Mesenchymal stem cell (in vitro differentiated cells and primary cell): ENCODE measurements at regions not wholly inside any gene's neighbourhood (a gene's known extent, or its start where the extent isn't known, plus 50 kb on each side); places are given as distances from the start of the nearest gene placed in this dataset.

Experiments used
- DNase-seq: peaks from one replicate; pipeline ENCODE4 v3.0.0-alpha.2; 2013
- H2AFZ ChIP-seq: one replicate; pipeline ENCODE4 v1.6.1; 2013; ENCODE audit warnings: low read depth, mild to moderate bottlenecking, control low read depth, inconsistent platforms, low read length, moderate library complexity
- H2AK5ac ChIP-seq: 2 replicates; pipeline ENCODE4 v1.6.1; 2013; ENCODE audit warnings: low read length, moderate library complexity, mild to moderate bottlenecking, inconsistent platforms; ENCODE audit not compliant: severe bottlenecking
- H2BK120ac ChIP-seq: one replicate; pipeline ENCODE4 v1.6.1; 2013; ENCODE audit warnings: low read depth, mild to moderate bottlenecking, inconsistent platforms, low read length, moderate library complexity
- H2BK12ac ChIP-seq, 2 experiments: one replicate each; pipeline ENCODE4 v1.6.1; 2013; ENCODE audit warnings: inconsistent platforms in 2 of 2, low read length in 2 of 2, mild to moderate bottlenecking in 2 of 2, moderate library complexity in 2 of 2, control low read depth in 1 of 2
- H2BK15ac ChIP-seq: one replicate; pipeline ENCODE4 v1.6.1; 2013; ENCODE audit warnings: mild to moderate bottlenecking, low read depth, inconsistent platforms; ENCODE audit not compliant: poor library complexity, severe bottlenecking
- H2BK5ac ChIP-seq: 2 replicates; pipeline ENCODE4 v1.6.1; 2013; ENCODE audit warnings: low read depth, mild to moderate bottlenecking, low read length, control low read depth, inconsistent platforms; ENCODE audit not compliant: poor library complexity, severe bottlenecking
- H3K14ac ChIP-seq, 2 experiments: one replicate each; pipeline ENCODE4 v1.6.1; 2013; ENCODE audit warnings: inconsistent platforms in 2 of 2, low read length in 2 of 2, control low read depth in 1 of 2, mild to moderate bottlenecking in 1 of 2, moderate library complexity in 1 of 2
- H3K18ac ChIP-seq, 2 experiments: one replicate each; pipeline ENCODE4 v1.6.1; 2013; ENCODE audit warnings: inconsistent platforms in 2 of 2, low read length in 2 of 2, control low read depth in 1 of 2, low read depth in 1 of 2, mild to moderate bottlenecking in 1 of 2
- H3K23ac ChIP-seq, 2 experiments: one replicate each; pipeline ENCODE4 v1.6.1; 2013; ENCODE audit warnings: inconsistent platforms in 2 of 2, low read length in 2 of 2, mild to moderate bottlenecking in 2 of 2, moderate library complexity in 2 of 2, control low read depth in 1 of 2
- H3K27ac ChIP-seq: 2 replicates; pipeline ENCODE4 v1.5.1; 2013; ENCODE audit warnings: mild to moderate bottlenecking, moderate library complexity, low read length, control low read depth, inconsistent platforms; ENCODE audit not compliant: poor library complexity, severe bottlenecking
- H3K27me3 ChIP-seq, 2 experiments: 2 replicates each; pipeline versions ENCODE4 v1.6.1 to v1.7.0; 2013; ENCODE audit warnings: low read length in 2 of 2, mild to moderate bottlenecking in 2 of 2, moderate library complexity in 2 of 2, control low read depth in 1 of 2, inconsistent platforms in 1 of 2; ENCODE audit not compliant: control insufficient read depth in 1 of 2, insufficient read depth in 1 of 2
- H3K36me3 ChIP-seq, 2 experiments: 2 replicates each; pipeline versions ENCODE4 v1.6.1 to v1.7.0; 2013; ENCODE audit warnings: low read length in 2 of 2, control low read depth in 1 of 2, inconsistent platforms in 1 of 2, low read depth in 1 of 2, mild to moderate bottlenecking in 1 of 2; ENCODE audit not compliant: insufficient read depth in 2 of 2, control insufficient read depth in 1 of 2
- H3K4ac ChIP-seq, 2 experiments: one replicate each; pipeline ENCODE4 v1.6.1; 2013; ENCODE audit warnings: inconsistent platforms in 2 of 2, low read length in 2 of 2, mild to moderate bottlenecking in 2 of 2, moderate library complexity in 2 of 2, control low read depth in 1 of 2, low read depth in 1 of 2
- H3K4me1 ChIP-seq: 2 replicates; pipeline ENCODE4 v1.6.1; 2013; ENCODE audit warnings: low read depth, low read length, control low read depth; ENCODE audit not compliant: control insufficient read depth, insufficient read depth
- H3K4me2 ChIP-seq: 2 replicates; pipeline ENCODE4 v1.6.1; 2013; ENCODE audit warnings: low read length, mild to moderate bottlenecking, inconsistent platforms; ENCODE audit not compliant: poor library complexity, severe bottlenecking
- H3K4me3 ChIP-seq, 2 experiments: 2 replicates each; pipeline versions ENCODE4 v1.5.1 to v1.7.0; 2013; ENCODE audit warnings: low read length in 2 of 2, mild to moderate bottlenecking in 2 of 2, control low read depth in 1 of 2, low read depth in 1 of 2; ENCODE audit not compliant: insufficient read depth in 1 of 2
- H3K79me1 ChIP-seq: replicated peaks from 2 replicates; pipeline ENCODE4 v1.6.1; 2013; ENCODE audit warnings: mild to moderate bottlenecking, control low read depth, low read length, inconsistent platforms; ENCODE audit not compliant: poor library complexity, severe bottlenecking
- H3K9ac ChIP-seq: 2 replicates; pipeline ENCODE4 v1.7.0; 2013; ENCODE audit warnings: mild to moderate bottlenecking, low read length, moderate library complexity
- H3K9me3 ChIP-seq: 2 replicates; pipeline ENCODE4 v1.7.0; 2013; ENCODE audit warnings: mild to moderate bottlenecking, low read length; ENCODE audit not compliant: control insufficient read depth
- H4K8ac ChIP-seq: one replicate; pipeline ENCODE4 v1.6.1; 2013; ENCODE audit warnings: inconsistent platforms, mild to moderate bottlenecking, low read length, moderate library complexity
- H4K91ac ChIP-seq: one replicate; pipeline ENCODE4 v1.6.1; 2013; ENCODE audit warnings: mild to moderate bottlenecking, low read length, inconsistent platforms
- WGBS: methylation state at CpG from one replicate; pipeline ENCODE4 v1.1.7; 2013; ENCODE audit warnings: mixed read lengths; 5-methylcytosine and 5-hydroxymethylcytosine counted together

- no peaks in the 10 kb centered on the region for H3K9me3 ChIP-seq
- no peak overlapping the region for H4K91ac ChIP-seq
- no peak overlapping the region for H3K4me2 ChIP-seq
- no peak overlapping the region for H3K23ac ChIP-seq
- H3K79me1 ChIP-seq = no peaks in the 10 kb centered on the region
- H4K8ac ChIP-seq = no peak overlapping the region
- no peaks in the 10 kb centered on the region for H3K27me3 ChIP-seq
- H3K4me1 ChIP-seq = no peaks in the 10 kb centered on the region
- no peak overlapping the region for H2BK15ac ChIP-seq
- no peak overlapping the region for H2BK12ac ChIP-seq
- no peak overlapping the region for H3K18ac ChIP-seq
- no peak overlapping the region for H3K27ac ChIP-seq
- DNase-seq = no peak
- H3K36me3 ChIP-seq = no peaks in the 10 kb centered on the region
- no peak overlapping the region for H3K4ac ChIP-seq
- H2BK5ac ChIP-seq = no peak overlapping the region
- no peak overlapping the region for H3K4me3 ChIP-seq
- no peak overlapping the region for H2AK5ac ChIP-seq
- no peak overlapping the region for H2BK120ac ChIP-seq
- H2AFZ ChIP-seq = no peak overlapping the region
- no peak overlapping the region for H3K9ac ChIP-seq
- no peak overlapping the region for H3K14ac ChIP-seq
- 69% methylated on average over 7 of the region's 7 CpGs for WGBS
Measured at GRCh38 chr6:98695091-98695801, 139.1 kb upstream of the POU3F2 start.

DNA sequence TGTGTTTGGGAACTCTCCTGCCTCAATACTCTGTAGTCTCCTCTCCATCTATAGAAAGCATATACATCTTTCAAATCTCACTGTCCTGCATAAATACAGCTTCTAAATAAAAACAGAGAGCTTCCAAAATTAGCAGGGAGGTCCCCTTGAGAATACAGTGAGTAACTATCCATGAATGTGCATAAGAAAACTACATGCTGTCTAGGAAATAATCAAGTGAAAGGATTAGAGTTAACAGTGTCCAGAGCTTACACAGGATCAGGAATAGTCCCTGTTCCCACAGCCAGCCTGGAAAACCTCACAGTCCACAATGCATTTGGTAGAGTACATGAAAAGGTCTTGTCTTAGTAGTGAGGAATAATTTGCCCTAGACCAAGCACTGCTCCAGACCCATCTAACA, 123.0 kb upstream of the POU3F2 start:
- H3K4me1 ChIP-seq = peaks cover 2% of the 10 kb centered on the region
- H3K4ac ChIP-seq = no peak overlapping the region
- no peak overlapping the region for H3K18ac ChIP-seq
- H2AK5ac ChIP-seq = no peak overlapping the region
- H3K9me3 ChIP-seq = no peaks in the 10 kb centered on the region
- no peaks in the 10 kb centered on the region for H3K79me1 ChIP-seq
- DNase-seq = no peak
- H3K4me3 ChIP-seq = no peak overlapping the region
- no peak overlapping the region for H3K9ac ChIP-seq
- H3K27ac ChIP-seq = no peak overlapping the region
- H3K27me3 ChIP-seq = no peaks in the 10 kb centered on the region
- no peak overlapping the region for H4K8ac ChIP-seq
- H2BK5ac ChIP-seq = no peak overlapping the region
- no peak overlapping the region for H2BK12ac ChIP-seq
- H4K91ac ChIP-seq = no peak overlapping the region
- H2BK15ac ChIP-seq = no peak overlapping the region
- no peaks in the 10 kb centered on the region for H3K36me3 ChIP-seq
- H3K14ac ChIP-seq = no peak overlapping the region
- H3K23ac ChIP-seq = no peak overlapping the region
- no peak overlapping the region for H3K4me2 ChIP-seq
- H2AFZ ChIP-seq = no peak overlapping the region
- H2BK120ac ChIP-seq = no peak overlapping the region

GRCh38 chr6:98716341-98716740, 118.0 kb upstream of the POU3F2 start:
- Histone ChIP-seq H3K4ac (no peak overlapping the region), H2AK5ac (no peak overlapping the region)

DNA sequence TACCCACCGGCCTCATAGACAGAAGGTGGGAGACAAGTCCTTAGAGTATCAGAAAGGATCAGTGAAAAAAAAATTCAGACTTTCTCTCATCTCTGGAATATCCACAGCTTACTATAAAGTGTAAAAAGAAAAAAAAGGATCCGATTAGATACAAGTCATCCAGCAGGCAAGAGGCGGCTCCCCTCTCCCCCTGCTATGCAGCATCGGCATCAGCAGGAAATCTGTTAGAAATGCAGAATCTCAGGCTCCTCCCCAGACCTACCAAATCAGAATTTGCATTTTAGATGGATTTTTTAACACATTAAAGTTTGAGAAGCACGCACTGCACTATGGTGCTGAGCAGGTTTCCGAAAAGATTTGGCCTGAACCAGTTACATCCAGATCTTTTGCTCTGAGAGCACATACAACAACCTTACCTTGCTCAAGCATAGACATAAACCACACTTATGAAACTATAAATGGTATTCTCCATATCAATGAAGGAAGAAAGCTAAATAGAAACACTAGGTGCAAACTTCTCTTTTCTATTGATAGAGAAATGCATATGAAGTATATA, 117.0 kb upstream of the POU3F2 start:
- H2AFZ ChIP-seq = no peak overlapping the region
- H3K18ac ChIP-seq = no peak overlapping the region
- no peak overlapping the region for H4K8ac ChIP-seq
- H3K23ac ChIP-seq = no peak overlapping the region
- no peak overlapping the region for H2AK5ac ChIP-seq
- 57% methylated on average over 5 of the region's 6 CpGs for WGBS
- H2BK5ac ChIP-seq = no peak overlapping the region
- no peak overlapping the region for H4K91ac ChIP-seq
- peaks cover 3% of the 10 kb centered on the region for H3K4me1 ChIP-seq
- no peaks in the 10 kb centered on the region for H3K9me3 ChIP-seq
- H3K4me3 ChIP-seq = no peak overlapping the region
- H3K27ac ChIP-seq = no peak overlapping the region
- H3K27me3 ChIP-seq = no peaks in the 10 kb centered on the region
- no peak overlapping the region for H3K4ac ChIP-seq
- H3K14ac ChIP-seq = no peak overlapping the region
- H2BK120ac ChIP-seq = no peak overlapping the region
- no peak overlapping the region for H2BK15ac ChIP-seq
- H2BK12ac ChIP-seq = no peak overlapping the region
- H3K36me3 ChIP-seq = no peaks in the 10 kb centered on the region
- no peak overlapping the region for H3K4me2 ChIP-seq
- no peak for DNase-seq
- H3K79me1 ChIP-seq = no peaks in the 10 kb centered on the region
- H3K9ac ChIP-seq = no peak overlapping the region

More at GRCh38 chr6:98716341-98716740, 118.0 kb upstream of the POU3F2 start:
- no peak overlapping the region for H2AFZ ChIP-seq
- H3K23ac ChIP-seq = no peak overlapping the region
- H2BK120ac ChIP-seq = no peak overlapping the region
- no peaks in the 10 kb centered on the region for H3K27me3 ChIP-seq
- H2BK12ac ChIP-seq = no peak overlapping the region
- H3K4me3 ChIP-seq = no peak overlapping the region
- H3K79me1 ChIP-seq = no peaks in the 10 kb centered on the region
- DNase-seq = no peak
- 14% methylated on average over 8 of the region's 8 CpGs for WGBS
- H3K9ac ChIP-seq = no peak overlapping the region
- H3K36me3 ChIP-seq = no peaks in the 10 kb centered on the region
- H4K8ac ChIP-seq = no peak overlapping the region
- H3K9me3 ChIP-seq = no peaks in the 10 kb centered on the region
- H3K27ac ChIP-seq = no peak overlapping the region
- no peak overlapping the region for H3K18ac ChIP-seq
- no peak overlapping the region for H3K14ac ChIP-seq
- peaks cover 3% of the 10 kb centered on the region for H3K4me1 ChIP-seq
- no peak overlapping the region for H2BK15ac ChIP-seq
- H4K91ac ChIP-seq = no peak overlapping the region
- no peak overlapping the region for H3K4me2 ChIP-seq
- no peak overlapping the region for H2BK5ac ChIP-seq
